ENCODE measurements at regions not wholly inside any gene's neighbourhood (a gene's known extent, or its start where the extent isn't known, plus 50 kb on each side); places are given as distances from the start of the nearest gene placed in this dataset.

DNA sequence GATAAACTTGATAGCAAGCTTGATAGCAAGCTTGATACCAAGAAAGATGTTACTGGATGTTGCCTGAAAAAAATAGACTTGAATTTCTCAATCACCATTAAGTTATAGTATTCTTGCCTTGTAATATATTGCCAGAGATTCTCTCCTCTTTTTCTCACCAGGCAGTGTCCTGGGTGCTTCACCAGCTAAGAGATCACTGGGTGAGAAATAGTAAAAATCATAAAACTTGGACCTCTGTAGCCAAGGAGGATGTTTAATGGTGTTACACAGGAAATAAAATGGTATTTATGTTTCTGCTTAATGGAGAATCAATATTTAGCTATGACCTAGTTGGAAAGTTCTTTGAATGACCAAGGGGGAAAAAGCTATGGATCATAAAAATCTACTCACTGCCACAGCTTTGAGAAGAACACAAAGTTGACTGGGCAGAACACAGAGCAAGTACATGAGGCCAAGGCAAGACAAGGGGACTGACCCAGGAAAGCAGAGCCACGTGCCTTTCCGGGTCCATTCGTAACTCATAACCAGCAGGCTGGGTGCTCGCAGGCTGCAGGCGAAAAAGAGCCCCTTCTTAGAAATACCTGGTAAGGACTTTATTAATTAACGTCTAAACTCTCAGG, 129.4 kb upstream of the HNMT start:
- TF ChIP-seq, protein P1, sequence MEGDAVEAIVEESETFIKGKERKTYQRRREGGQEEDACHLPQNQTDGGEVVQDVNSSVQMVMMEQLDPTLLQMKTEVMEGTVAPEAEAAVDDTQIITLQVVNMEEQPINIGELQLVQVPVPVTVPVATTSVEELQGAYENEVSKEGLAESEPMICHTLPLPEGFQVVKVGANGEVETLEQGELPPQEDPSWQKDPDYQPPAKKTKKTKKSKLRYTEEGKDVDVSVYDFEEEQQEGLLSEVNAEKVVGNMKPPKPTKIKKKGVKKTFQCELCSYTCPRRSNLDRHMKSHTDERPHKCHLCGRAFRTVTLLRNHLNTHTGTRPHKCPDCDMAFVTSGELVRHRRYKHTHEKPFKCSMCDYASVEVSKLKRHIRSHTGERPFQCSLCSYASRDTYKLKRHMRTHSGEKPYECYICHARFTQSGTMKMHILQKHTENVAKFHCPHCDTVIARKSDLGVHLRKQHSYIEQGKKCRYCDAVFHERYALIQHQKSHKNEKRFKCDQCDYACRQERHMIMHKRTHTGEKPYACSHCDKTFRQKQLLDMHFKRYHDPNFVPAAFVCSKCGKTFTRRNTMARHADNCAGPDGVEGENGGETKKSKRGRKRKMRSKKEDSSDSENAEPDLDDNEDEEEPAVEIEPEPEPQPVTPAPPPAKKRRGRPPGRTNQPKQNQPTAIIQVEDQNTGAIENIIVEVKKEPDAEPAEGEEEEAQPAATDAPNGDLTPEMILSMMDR (IDR thresholded peaks at IDR 0.05): no peak
- no peak for TF ChIP-seq POLR2A (IDR thresholded peaks at IDR 0.05)
- no peak for TF ChIP-seq POLR2AphosphoS5 (IDR thresholded peaks at IDR 0.05)
